ENCODE measurements at regions not wholly inside any gene's neighbourhood (a gene's known extent, or its start where the extent isn't known, plus 50 kb on each side); places are given as distances from the start of the nearest gene placed in this dataset.

DNA sequence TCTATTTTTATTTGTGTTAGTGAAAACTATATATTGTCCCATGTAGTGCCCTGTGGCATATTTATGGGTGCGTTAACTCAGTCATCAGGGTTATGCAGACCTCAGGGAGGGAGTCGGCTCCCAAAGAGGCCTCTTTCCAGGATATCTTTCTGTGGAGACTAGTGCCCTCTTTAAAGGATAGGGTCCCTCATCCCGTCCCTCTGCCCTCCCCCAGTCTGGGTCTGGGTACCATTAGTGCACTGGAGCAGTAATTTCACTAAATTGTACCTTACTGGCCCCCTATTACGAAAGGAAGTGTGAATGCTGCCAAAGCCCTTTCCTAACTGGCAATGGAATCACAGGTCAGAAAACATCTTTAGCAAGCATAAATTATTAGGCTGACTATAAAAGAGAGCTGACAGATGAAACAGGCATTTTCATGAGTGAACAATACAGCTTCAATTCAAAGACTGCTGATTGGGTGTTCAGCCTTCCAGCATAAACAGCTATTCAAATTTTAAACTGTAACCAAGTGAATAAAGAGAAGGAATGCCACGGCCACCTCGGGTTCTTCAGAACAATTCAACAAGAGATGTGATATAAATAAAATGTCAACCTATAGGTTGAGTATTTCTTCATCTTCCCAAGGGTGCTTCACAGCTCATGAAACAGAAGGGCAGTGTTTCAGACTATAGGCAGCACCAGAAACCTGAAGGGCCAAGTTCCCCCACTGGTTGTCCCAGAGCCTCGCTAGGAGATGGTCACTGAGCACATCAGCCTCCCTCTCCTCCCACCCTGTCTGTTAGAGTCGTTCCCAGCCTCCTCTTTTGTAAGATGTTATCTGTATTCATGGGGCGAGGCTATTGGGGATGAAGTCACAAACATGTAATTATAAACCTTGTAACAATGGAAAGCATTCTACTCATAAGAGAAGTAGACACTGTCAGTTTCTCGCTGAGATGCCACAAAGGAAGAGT, 318.7 kb downstream of the TMEM161B start:
- Histone ChIP-seq H3K9me3 (ENCODE audit: insufficient read depth, low read depth, low read length) (no peaks in the 10 kb centered on the region), H3K4me1 (ENCODE audit: insufficient read depth, low read length) (peaks cover 54% of the 10 kb centered on the region), H3K27me3 (ENCODE audit: insufficient read depth, low read length) (no peaks in the 10 kb centered on the region), H3K4me3 (ENCODE audit: low read length) (no peak overlapping the region), H3K36me3 (ENCODE audit: insufficient read depth, low read length) (no peaks in the 10 kb centered on the region), H3K9ac (ENCODE audit: low read depth, low read length) (no peak overlapping the region), H3K27ac (ENCODE audit: low read depth, low read length) (no peak overlapping the region)
- 95% methylated on average over 7 of the region's 10 CpGs for WGBS

- H3K27me3 ChIP-seq (ENCODE audit: insufficient read depth, low read length), result no peaks in the 10 kb centered on the region
- WGBS, result 98% methylated on average over 2 of the region's 2 CpGs
- H3K4me1 ChIP-seq (ENCODE audit: insufficient read depth, low read length), result peaks cover 60% of the 10 kb centered on the region
- H3K9me3 ChIP-seq (ENCODE audit: insufficient read depth, low read depth, low read length), result no peaks in the 10 kb centered on the region
- H3K36me3 ChIP-seq (ENCODE audit: insufficient read depth, low read length), result no peaks in the 10 kb centered on the region
- no peak overlapping the region for H3K4me3 ChIP-seq (ENCODE audit: low read length)
- no peak overlapping the region for H3K9ac ChIP-seq (ENCODE audit: low read depth, low read length)
- no peak overlapping the region for H3K27ac ChIP-seq (ENCODE audit: low read depth, low read length)
These were observed 320.2 kb downstream of the TMEM161B start for GRCh38 chr5:87948486-87948885.

- WGBS, result 89% methylated on average over 4 of the region's 4 CpGs
- H3K27me3 ChIP-seq (ENCODE audit: insufficient read depth, low read length), result no peaks in the 10 kb centered on the region
- H3K27ac ChIP-seq (ENCODE audit: low read depth, low read length), result no peak overlapping the region
- no peak overlapping the region for H3K4me3 ChIP-seq (ENCODE audit: low read length)
- no peaks in the 10 kb centered on the region for H3K9me3 ChIP-seq (ENCODE audit: insufficient read depth, low read depth, low read length)
- no peaks in the 10 kb centered on the region for H3K36me3 ChIP-seq (ENCODE audit: insufficient read depth, low read length)
- peaks cover 61% of the 10 kb centered on the region for H3K4me1 ChIP-seq (ENCODE audit: insufficient read depth, low read length)
- H3K9ac ChIP-seq (ENCODE audit: low read depth, low read length), result no peak overlapping the region
These were observed 322.4 kb downstream of the TMEM161B start for GRCh38 chr5:87946271-87946670.

- H3K36me3 ChIP-seq (ENCODE audit: insufficient read depth, low read length), result no peaks in the 10 kb centered on the region
- H3K9me3 ChIP-seq (ENCODE audit: insufficient read depth, low read depth, low read length), result no peaks in the 10 kb centered on the region
- H3K4me1 ChIP-seq (ENCODE audit: insufficient read depth, low read length), result peaks cover 52% of the 10 kb centered on the region
- H3K27ac ChIP-seq (ENCODE audit: low read depth, low read length), result no peak overlapping the region
- H3K4me3 ChIP-seq (ENCODE audit: low read length), result no peak overlapping the region
- WGBS, result 90% methylated on average over 1 of the region's 2 CpGs
- H3K9ac ChIP-seq (ENCODE audit: low read depth, low read length), result no peak overlapping the region
- H3K27me3 ChIP-seq (ENCODE audit: insufficient read depth, low read length), result no peaks in the 10 kb centered on the region
These were observed 323.4 kb downstream of the TMEM161B start for GRCh38 chr5:87945286-87945650.

GRCh38 chr5:87944553-87945285, 323.9 kb downstream of the TMEM161B start:
- Histone ChIP-seq H3K36me3 (ENCODE audit: insufficient read depth, low read length) (no peaks in the 10 kb centered on the region), H3K4me1 (ENCODE audit: insufficient read depth, low read length) (peaks cover 47% of the 10 kb centered on the region), H3K9me3 (ENCODE audit: insufficient read depth, low read depth, low read length) (no peaks in the 10 kb centered on the region), H3K4me3 (ENCODE audit: low read length) (no peak overlapping the region), H3K9ac (ENCODE audit: low read depth, low read length) (no peak overlapping the region), H3K27me3 (ENCODE audit: insufficient read depth, low read length) (no peaks in the 10 kb centered on the region), H3K27ac (ENCODE audit: low read depth, low read length) (peak overlapping the region; percentile 68; the same call in 1 of the 2 replicates)
- WGBS, result 17% methylated on average over 9 of the region's 9 CpGs

GRCh38 chr5:87940775-87941174, 327.9 kb downstream of the TMEM161B start:
- Histone ChIP-seq H3K27me3 (ENCODE audit: insufficient read depth, low read length) (no peaks in the 10 kb centered on the region), H3K27ac (ENCODE audit: low read depth, low read length) (no peak overlapping the region), H3K9ac (ENCODE audit: low read depth, low read length) (no peak overlapping the region), H3K9me3 (ENCODE audit: insufficient read depth, low read depth, low read length) (no peaks in the 10 kb centered on the region), H3K4me1 (ENCODE audit: insufficient read depth, low read length) (peaks cover 28% of the 10 kb centered on the region), H3K4me3 (ENCODE audit: low read length) (no peak overlapping the region), H3K36me3 (ENCODE audit: insufficient read depth, low read length) (no peaks in the 10 kb centered on the region)
- 95% methylated on average over 1 of the region's 4 CpGs for WGBS

DNA sequence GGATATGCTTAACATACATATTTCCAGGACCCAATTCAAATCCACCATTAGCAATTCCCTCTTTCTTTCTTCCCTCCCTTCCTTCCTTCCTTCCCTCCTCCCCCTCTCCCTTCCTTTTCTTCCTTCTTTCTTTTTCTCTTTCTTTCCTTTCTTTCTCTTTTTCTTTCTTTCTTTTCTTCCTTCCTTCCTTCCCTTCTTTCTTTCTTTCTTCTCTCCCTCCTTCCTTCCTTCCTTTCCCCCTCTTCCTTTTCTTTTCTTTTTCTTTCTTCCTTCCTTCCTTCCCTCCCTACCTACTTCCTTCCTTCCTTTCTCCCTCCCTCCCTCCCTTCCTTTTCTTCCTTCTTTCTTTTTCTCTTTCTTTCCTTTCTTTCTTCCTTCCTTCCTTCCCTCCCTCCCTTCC, 332.0 kb downstream of the TMEM161B start:
- peaks cover 11% of the 10 kb centered on the region for H3K4me1 ChIP-seq (ENCODE audit: insufficient read depth, low read length)
- no peak overlapping the region for H3K9ac ChIP-seq (ENCODE audit: low read depth, low read length)
- no peak overlapping the region for H3K4me3 ChIP-seq (ENCODE audit: low read length)
- no peaks in the 10 kb centered on the region for H3K9me3 ChIP-seq (ENCODE audit: insufficient read depth, low read depth, low read length)
- no peaks in the 10 kb centered on the region for H3K36me3 ChIP-seq (ENCODE audit: insufficient read depth, low read length)
- no peaks in the 10 kb centered on the region for H3K27me3 ChIP-seq (ENCODE audit: insufficient read depth, low read length)
- H3K27ac ChIP-seq (ENCODE audit: low read depth, low read length), result no peak overlapping the region

DNA sequence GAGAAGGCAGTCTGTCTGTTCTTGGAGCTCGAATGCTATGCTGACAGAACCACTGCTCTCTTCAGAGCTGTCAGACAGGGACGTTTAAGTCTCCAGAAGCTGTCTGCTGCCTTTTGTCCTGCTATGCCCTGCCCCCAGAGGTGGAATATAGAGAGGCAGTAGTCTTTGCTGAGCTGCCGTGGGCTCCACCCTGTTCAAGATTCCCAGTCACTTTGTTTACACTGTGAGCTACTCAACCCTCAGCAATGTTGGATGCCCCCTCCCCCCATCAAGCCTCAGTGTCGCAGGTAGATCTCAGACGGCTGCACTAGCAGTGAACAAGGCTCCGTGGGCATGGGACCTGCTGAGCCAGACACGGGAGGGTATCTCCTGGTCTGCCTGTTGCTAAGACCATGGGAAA, 344.2 kb downstream of the TMEM161B start:
- WGBS, result 75% methylated on average over 7 of the region's 7 CpGs
- H3K27me3 ChIP-seq (ENCODE audit: insufficient read depth, low read length), result no peaks in the 10 kb centered on the region

DNA sequence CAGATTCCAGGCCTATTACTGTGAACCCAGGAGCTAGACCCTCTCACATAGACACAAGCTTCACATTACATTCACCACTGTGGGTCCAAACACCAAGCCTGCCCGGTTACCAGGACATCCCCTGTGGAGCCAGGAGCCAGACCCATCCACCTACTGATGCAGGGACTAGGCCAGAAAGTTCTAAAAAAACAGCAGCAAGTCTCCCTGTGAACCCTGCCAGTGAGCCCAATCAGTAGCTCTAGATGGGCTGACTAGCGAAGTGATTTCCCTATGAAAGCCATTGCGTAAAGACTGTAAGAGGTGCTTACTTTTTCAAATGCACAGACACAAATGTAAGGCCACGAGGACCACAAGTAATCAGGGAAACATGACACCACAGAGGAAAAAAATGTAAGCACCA, 352.3 kb downstream of the TMEM161B start:
- no peak overlapping the region for H3K9ac ChIP-seq (ENCODE audit: low read depth, low read length)
- H3K9me3 ChIP-seq (ENCODE audit: insufficient read depth, low read depth, low read length), result no peaks in the 10 kb centered on the region
- peaks cover 6% of the 10 kb centered on the region; the same call in 1 of the 2 replicates for H3K4me1 ChIP-seq (ENCODE audit: insufficient read depth, low read length)
- H3K36me3 ChIP-seq (ENCODE audit: insufficient read depth, low read length), result no peaks in the 10 kb centered on the region
- H3K27ac ChIP-seq (ENCODE audit: low read depth, low read length), result peak overlapping the region; percentile 37; the same call in 1 of the 2 replicates
- 69% methylated on average over 4 of the region's 4 CpGs for WGBS
- no peaks in the 10 kb centered on the region for H3K27me3 ChIP-seq (ENCODE audit: insufficient read depth, low read length)
- H3K4me3 ChIP-seq (ENCODE audit: low read length), result no peak overlapping the region

More for the DNA sequence above, 344.2 kb downstream of the TMEM161B start:
- H3K9ac ChIP-seq (ENCODE audit: low read depth, low read length), result no peak overlapping the region
- no peaks in the 10 kb centered on the region for H3K4me1 ChIP-seq (ENCODE audit: insufficient read depth, low read length)
- H3K9me3 ChIP-seq (ENCODE audit: insufficient read depth, low read depth, low read length), result no peaks in the 10 kb centered on the region
- H3K27ac ChIP-seq (ENCODE audit: low read depth, low read length), result no peak overlapping the region
- no peak overlapping the region for H3K4me3 ChIP-seq (ENCODE audit: low read length)
- H3K36me3 ChIP-seq (ENCODE audit: insufficient read depth, low read length), result no peaks in the 10 kb centered on the region

GRCh38 chr5:87912419-87912818, 356.2 kb downstream of the TMEM161B start:
- Histone ChIP-seq H3K4me1 (ENCODE audit: insufficient read depth, low read length) (peaks cover 23% of the 10 kb centered on the region), H3K36me3 (ENCODE audit: insufficient read depth, low read length) (no peaks in the 10 kb centered on the region), H3K9ac (ENCODE audit: low read depth, low read length) (no peak overlapping the region), H3K9me3 (ENCODE audit: insufficient read depth, low read depth, low read length) (no peaks in the 10 kb centered on the region), H3K27ac (ENCODE audit: low read depth, low read length) (no peak overlapping the region), H3K4me3 (ENCODE audit: low read length) (no peak overlapping the region), H3K27me3 (ENCODE audit: insufficient read depth, low read length) (no peaks in the 10 kb centered on the region)
- 88% methylated on average over 1 of the region's 1 CpG for WGBS

- no peak overlapping the region; the same call in 1 of the 2 replicates for H3K4me3 ChIP-seq (ENCODE audit: low read length)
- H3K36me3 ChIP-seq (ENCODE audit: insufficient read depth, low read length), result no peaks in the 10 kb centered on the region
- H3K27me3 ChIP-seq (ENCODE audit: insufficient read depth, low read length), result no peaks in the 10 kb centered on the region
- H3K4me1 ChIP-seq (ENCODE audit: insufficient read depth, low read length), result peaks cover 17% of the 10 kb centered on the region
- no peaks in the 10 kb centered on the region for H3K9me3 ChIP-seq (ENCODE audit: insufficient read depth, low read depth, low read length)
- WGBS, result 77% methylated on average over 2 of the region's 2 CpGs
- peak overlapping the region; percentile 24; the same call in 1 of the 2 replicates for H3K27ac ChIP-seq (ENCODE audit: low read depth, low read length)
- no peak overlapping the region for H3K9ac ChIP-seq (ENCODE audit: low read depth, low read length)
These were observed 359.3 kb downstream of the TMEM161B start for GRCh38 chr5:87909382-87909781.

All from HUES64 (cell line).